CD14-positive monocyte (primary cell): ENCODE measurements at regions not wholly inside any gene's neighbourhood (a gene's known extent, or its start where the extent isn't known, plus 50 kb on each side); places are given as distances from the start of the nearest gene placed in this dataset.

Experiments
- DNase-seq, 3 donors: peaks; one replicate each; pipeline ENCODE4 v3.0.0-alpha.2; 2011 to 2022
- H2AFZ ChIP-seq: 2 replicates; pipeline ENCODE4 v1.6.0; 2012; ENCODE audit warnings: mild to moderate bottlenecking, low read depth, low read length, inconsistent platforms; ENCODE audit not compliant: insufficient read depth, poor library complexity, severe bottlenecking
- H3K27ac ChIP-seq, 2 donors: 1 replicate in 1 of 2; 2 replicates in 1 of 2; pipeline ENCODE4 v1.5.1; 2012 to 2013; ENCODE audit warnings: low read length in 2 of 2, control low read depth in 1 of 2, inconsistent platforms in 1 of 2, low read depth in 1 of 2, mild to moderate bottlenecking in 1 of 2
- H3K27me3 ChIP-seq, 2 donors: one replicate each; pipeline versions ENCODE4 v1.6.0 to v1.6.1; 2011 to 2013; ENCODE audit warnings: low read length in 2 of 2; ENCODE audit not compliant: control insufficient read depth in 2 of 2, insufficient read depth in 2 of 2
- H3K36me3 ChIP-seq, 2 donors: replicated peaks in 1 of 2; 1 replicate in 1 of 2; 2 replicates in 1 of 2; pipeline versions ENCODE4 v1.5.1 to v1.6.1; 2012 to 2013; ENCODE audit warnings: low read length in 2 of 2, control low read depth in 1 of 2, inconsistent platforms in 1 of 2, mild to moderate bottlenecking in 1 of 2; ENCODE audit not compliant: insufficient read depth in 2 of 2, control insufficient read depth in 1 of 2
- H3K4me1 ChIP-seq, 2 donors: 1 replicate in 1 of 2; 2 replicates in 1 of 2; pipeline versions ENCODE4 v1.5.1 to v1.6.1; 2012 to 2013; ENCODE audit warnings: low read length in 2 of 2, control low read depth in 1 of 2, inconsistent platforms in 1 of 2, mild to moderate bottlenecking in 1 of 2, moderate library complexity in 1 of 2; ENCODE audit not compliant: insufficient read depth in 2 of 2, control insufficient read depth in 1 of 2
- H3K4me2 ChIP-seq: replicated peaks from 2 replicates; pipeline ENCODE3; 2012; ENCODE audit warnings: low read length, moderate library complexity, mild to moderate bottlenecking; ENCODE audit not compliant: poor library complexity, severe bottlenecking; ENCODE audit errors: extremely low read depth
- H3K4me3 ChIP-seq, 3 experiments: fragments of 200-600 bp in 1 of 3; sonication (generic) in 1 of 3; replicated peaks in 1 of 3; 1 replicate in 2 of 3; 2 replicates in 1 of 3; pipeline ENCODE4 v1.5.1; 2011 to 2013; ENCODE audit warnings: low read length in 3 of 3, mild to moderate bottlenecking in 3 of 3, control low read depth in 2 of 3, low read depth in 2 of 3, inconsistent platforms in 1 of 3, moderate library complexity in 1 of 3
- H3K79me2 ChIP-seq: 2 replicates; pipeline ENCODE4 v1.6.0; 2012; ENCODE audit warnings: mild to moderate bottlenecking, control low read depth, inconsistent platforms, low read length, moderate library complexity; ENCODE audit not compliant: insufficient read depth
- H3K9ac ChIP-seq: 2 replicates; pipeline ENCODE4 v1.6.0; 2017; ENCODE audit warnings: low read length, mild to moderate bottlenecking; ENCODE audit not compliant: insufficient read depth, poor library complexity, severe bottlenecking
- H3K9me3 ChIP-seq, 2 donors: replicated peaks in 1 of 2; 1 replicate in 1 of 2; 2 replicates in 1 of 2; pipeline versions ENCODE4 v1.5.1 to v1.6.1; 2012 to 2013; ENCODE audit warnings: low read length in 2 of 2, control low read depth in 1 of 2; ENCODE audit not compliant: control insufficient read depth in 1 of 2, insufficient read depth in 1 of 2
- H4K20me1 ChIP-seq: 2 replicates; pipeline ENCODE4 v1.6.0; 2012; ENCODE audit warnings: mild to moderate bottlenecking, low read length, control low read depth, moderate library complexity; ENCODE audit not compliant: insufficient read depth
- H3K27ac Mint-ChIP-seq, 7 donors: one replicate each; pipeline ENCODE4 v1.8.0; 2020; ENCODE audit warnings: mild to moderate bottlenecking in 7 of 7, mixed read lengths in 7 of 7, moderate library complexity in 6 of 7, inconsistent platforms in 2 of 7
- H3K27me3 Mint-ChIP-seq, 3 donors: one replicate each; pipeline ENCODE4 v1.8.0; 2021 to 2022; ENCODE audit warnings: low read depth in 3 of 3, mild to moderate bottlenecking in 3 of 3, mixed read lengths in 3 of 3, moderate library complexity in 3 of 3, inconsistent platforms in 1 of 3
- H3K36me3 Mint-ChIP-seq, 2 donors: one replicate each; pipeline ENCODE4 v1.8.0; 2020; ENCODE audit warnings: mixed read lengths in 2 of 2, inconsistent platforms in 1 of 2, mild to moderate bottlenecking in 1 of 2
- H3K4me1 Mint-ChIP-seq: one replicate; pipeline ENCODE4 v1.8.0; 2020; ENCODE audit warnings: mild to moderate bottlenecking, mixed read lengths
- H3K4me3 Mint-ChIP-seq, 2 donors: one replicate each; pipeline ENCODE4 v1.8.0; 2020; ENCODE audit warnings: mild to moderate bottlenecking in 2 of 2, mixed read lengths in 2 of 2, moderate library complexity in 1 of 2
- H3K9me3 Mint-ChIP-seq, 7 donors: one replicate each; pipeline ENCODE4 v1.8.0; 2020 to 2022; ENCODE audit warnings: mixed read lengths in 7 of 7, mild to moderate bottlenecking in 6 of 7, moderate library complexity in 6 of 7, inconsistent platforms in 2 of 7
- CTCF ChIP-seq: fragments of 200-600 bp; IDR thresholded peaks from one replicate; pipeline ENCODE4 v1.8.0; 2022; ENCODE audit warnings: antibody characterized with exemption, mild to moderate bottlenecking
- WGBS: methylation state at CpG from one replicate; pipeline ENCODE4 v1.1.5; 2013; ENCODE audit warnings: missing lambda C conversion rate; ENCODE audit not compliant: insufficient coverage; 5-methylcytosine and 5-hydroxymethylcytosine counted together
- intact Hi-C, 2 donors: fragments of 100-400 bp; cut with micrococcal nuclease; formaldehyde crosslinking; loops; one replicate each; pipeline versions ENCODE4 v1.15.0 to v1.15.1; 2023

- Histone ChIP-seq H3K9ac (no peak overlapping the region), H3K4me3 (no peak overlapping the region), H3K27me3 (no peaks in the 10 kb centered on the region), H4K20me1 (no peaks in the 10 kb centered on the region), H3K27ac (no peak overlapping the region), H3K4me1 (no peaks in the 10 kb centered on the region), H3K79me2 (no peaks in the 10 kb centered on the region), H3K36me3 (no peaks in the 10 kb centered on the region), H3K4me2 (no peak overlapping the region), H2AFZ (no peak overlapping the region), H3K9me3 (peaks cover 11 to 22% of the 10 kb centered on the region in 2 donors)
- no peaks in the 10 kb centered on the region for H3K36me3 Mint-ChIP-seq
- H3K27me3 Mint-ChIP-seq = peaks cover 0 to 2% (median 0%) of the 10 kb centered on the region in 3 donors
- H3K4me3 Mint-ChIP-seq = no peak overlapping the region
- DNase-seq = no peak
- no peaks in the 10 kb centered on the region for H3K4me1 Mint-ChIP-seq
- WGBS = no CpG with 5 or more reads among the region's 2 CpGs
- no peak overlapping the region for H3K27ac Mint-ChIP-seq
- peaks cover 6 to 25% (median 15%) of the 10 kb centered on the region in 7 donors for H3K9me3 Mint-ChIP-seq
- TF ChIP-seq CTCF = no peak
- intact Hi-C loops = no loop called here
Measured at GRCh38 chr1:68745011-68745410, 248.1 kb upstream of the DEPDC1 start.

- no peaks in the 10 kb centered on the region for H3K4me1 Mint-ChIP-seq
Measured at GRCh38 chr1:68745451-68745850, 248.6 kb upstream of the DEPDC1 start.

More at GRCh38 chr1:68745451-68745850, 248.6 kb upstream of the DEPDC1 start:
- H2AFZ ChIP-seq = no peak overlapping the region
- no peak overlapping the region for H3K4me3 ChIP-seq
- Mint-ChIP-seq H3K9me3 (peaks cover 6 to 25% (median 15%) of the 10 kb centered on the region in 7 donors), H3K27ac (no peak overlapping the region), H3K27me3 (peaks cover 0 to 2% (median 0%) of the 10 kb centered on the region in 3 donors), H3K36me3 (no peaks in the 10 kb centered on the region), H3K4me3 (no peak overlapping the region)
- WGBS = no CpG with 5 or more reads among the region's 1 CpG
- intact Hi-C loops = no loop called here
- H3K4me2 ChIP-seq = no peak overlapping the region
- H3K9me3 ChIP-seq = peaks cover 11 to 21% of the 10 kb centered on the region in 2 donors
- no peak overlapping the region for H3K27ac ChIP-seq
- no peaks in the 10 kb centered on the region for H3K27me3 ChIP-seq
- no peak overlapping the region for H3K9ac ChIP-seq
- H3K4me1 ChIP-seq = no peaks in the 10 kb centered on the region
- H3K36me3 ChIP-seq = no peaks in the 10 kb centered on the region
- no peaks in the 10 kb centered on the region for H3K79me2 ChIP-seq
- DNase-seq = no peak
- no peak for TF ChIP-seq CTCF
- H4K20me1 ChIP-seq = no peaks in the 10 kb centered on the region
